NCI-H446 (cell line): ENCODE measurements at regions not wholly inside any gene's neighbourhood (a gene's known extent, or its start where the extent isn't known, plus 50 kb on each side); places are given as distances from the start of the nearest gene placed in this dataset.

ENCODE experiments used
- DNase-seq, 2 experiments: peaks; one replicate each; lab custom pipeline; 2025; lab: John Stamatoyannopoulos, UW

GRCh38 chr5:93320920-93321445 lies 260.0 kb downstream of the NR2F1-AS1 start:
- DNase-seq = no peak

- no peak for DNase-seq
Measured at GRCh38 chr5:93313672-93314071, 267.3 kb downstream of the NR2F1-AS1 start.

- peak in 1 of 2 experiments; percentile 34 for DNase-seq
Measured at GRCh38 chr5:93311881-93312280, 269.1 kb downstream of the NR2F1-AS1 start.

- DNase-seq = no peak
Measured at GRCh38 chr5:93307557-93307956, 273.5 kb downstream of the NR2F1-AS1 start.

GRCh38 chr5:93305984-93306383 lies 275.0 kb downstream of the NR2F1-AS1 start:
- no peak for DNase-seq

- DNase-seq = peak in 1 of 2 experiments; percentile 28
Measured at GRCh38 chr5:93304456-93305250, 276.4 kb downstream of the NR2F1-AS1 start.

- DNase-seq = no peak
Measured at GRCh38 chr5:93303291-93303691, 277.7 kb downstream of the NR2F1-AS1 start.

- DNase-seq = no peak
Measured at GRCh38 chr5:93302711-93303110, 278.3 kb downstream of the NR2F1-AS1 start.

- DNase-seq = no peak
Measured at GRCh38 chr5:93300945-93301344, 280.1 kb downstream of the NR2F1-AS1 start.

- no peak for DNase-seq
Measured at GRCh38 chr5:93300309-93300923, 280.6 kb downstream of the NR2F1-AS1 start.

- peak; percentile 82 to 84 for DNase-seq
Measured at GRCh38 chr5:93299681-93300308, 281.2 kb downstream of the NR2F1-AS1 start.

- DNase-seq = no peak
Measured at GRCh38 chr5:93297116-93297515, 283.9 kb downstream of the NR2F1-AS1 start.

GRCh38 chr5:93296338-93296737 lies 284.7 kb downstream of the NR2F1-AS1 start:
- DNase-seq = peak in 1 of 2 experiments; percentile 6

GRCh38 chr5:93294996-93295395 lies 286.0 kb downstream of the NR2F1-AS1 start:
- no peak for DNase-seq

- DNase-seq = no peak
Measured at GRCh38 chr5:93294199-93294598, 286.8 kb downstream of the NR2F1-AS1 start.

- DNase-seq = no peak
Measured at GRCh38 chr5:93289942-93290341, 291.1 kb downstream of the NR2F1-AS1 start.

GRCh38 chr5:93285461-93285860 lies 295.6 kb downstream of the NR2F1-AS1 start:
- DNase-seq = no peak

- DNase-seq = no peak
Measured at GRCh38 chr5:93281980-93282772, 298.8 kb downstream of the NR2F1-AS1 start.

- no peak for DNase-seq
Measured at GRCh38 chr5:93280518-93280917, 300.5 kb downstream of the NR2F1-AS1 start.

- no peak for DNase-seq
Measured at GRCh38 chr5:93279296-93279963, 301.6 kb downstream of the NR2F1-AS1 start.

- no peak for DNase-seq
Measured at GRCh38 chr5:93278896-93279295, 302.1 kb downstream of the NR2F1-AS1 start.
